DND-41 (cell line): ENCODE measurements at regions not wholly inside any gene's neighbourhood (a gene's known extent, or its start where the extent isn't known, plus 50 kb on each side); places are given as distances from the start of the nearest gene placed in this dataset.

ENCODE experiments used
- EZH2 ChIP-seq: IDR thresholded peaks from 3 replicates; pipeline ENCODE4 v1.6.1; 2012; ENCODE audit warnings: borderline replicate concordance, low read depth, mild to moderate bottlenecking, moderate library complexity, low read length, inconsistent platforms; ENCODE audit not compliant: severe bottlenecking
- TF ChIP-seq, protein P1 (sequence below): IDR thresholded peaks from 2 replicates; pipeline ENCODE4 v1.5.1; 2012; ENCODE audit warnings: borderline replicate concordance, low read length, moderate library complexity, mild to moderate bottlenecking; ENCODE audit not compliant: poor library complexity, severe bottlenecking; ENCODE audit errors: extremely low read depth

DNA sequence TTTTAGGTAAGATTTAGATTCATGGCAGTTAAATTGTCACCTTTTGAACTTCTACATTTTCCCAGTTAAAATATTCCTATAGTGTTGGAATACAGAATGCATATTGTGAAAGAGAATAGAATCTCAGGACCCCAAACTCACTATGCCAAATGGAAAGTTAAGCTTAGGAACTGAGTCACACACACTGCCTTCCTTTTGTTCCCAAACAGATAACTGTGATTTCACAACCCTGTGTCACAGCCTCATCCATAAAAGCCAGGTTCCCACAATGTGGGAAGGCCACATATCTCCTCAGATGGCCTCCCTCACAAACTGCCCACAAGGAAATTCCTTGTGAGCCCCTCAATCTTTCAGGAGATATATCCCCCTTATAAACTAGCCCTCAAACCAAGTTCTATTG is 94.7 kb upstream of the HPF1 start:
- TF ChIP-seq, protein P1, sequence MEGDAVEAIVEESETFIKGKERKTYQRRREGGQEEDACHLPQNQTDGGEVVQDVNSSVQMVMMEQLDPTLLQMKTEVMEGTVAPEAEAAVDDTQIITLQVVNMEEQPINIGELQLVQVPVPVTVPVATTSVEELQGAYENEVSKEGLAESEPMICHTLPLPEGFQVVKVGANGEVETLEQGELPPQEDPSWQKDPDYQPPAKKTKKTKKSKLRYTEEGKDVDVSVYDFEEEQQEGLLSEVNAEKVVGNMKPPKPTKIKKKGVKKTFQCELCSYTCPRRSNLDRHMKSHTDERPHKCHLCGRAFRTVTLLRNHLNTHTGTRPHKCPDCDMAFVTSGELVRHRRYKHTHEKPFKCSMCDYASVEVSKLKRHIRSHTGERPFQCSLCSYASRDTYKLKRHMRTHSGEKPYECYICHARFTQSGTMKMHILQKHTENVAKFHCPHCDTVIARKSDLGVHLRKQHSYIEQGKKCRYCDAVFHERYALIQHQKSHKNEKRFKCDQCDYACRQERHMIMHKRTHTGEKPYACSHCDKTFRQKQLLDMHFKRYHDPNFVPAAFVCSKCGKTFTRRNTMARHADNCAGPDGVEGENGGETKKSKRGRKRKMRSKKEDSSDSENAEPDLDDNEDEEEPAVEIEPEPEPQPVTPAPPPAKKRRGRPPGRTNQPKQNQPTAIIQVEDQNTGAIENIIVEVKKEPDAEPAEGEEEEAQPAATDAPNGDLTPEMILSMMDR = no peak
- no peak for TF ChIP-seq EZH2
